Erythroblast (primary cell): ENCODE measurements at regions not wholly inside any gene's neighbourhood (a gene's known extent, or its start where the extent isn't known, plus 50 kb on each side); places are given as distances from the start of the nearest gene placed in this dataset.

ENCODE experiments used
- GATA1 ChIP-seq: IDR thresholded peaks from 2 replicates; pipeline ENCODE4 v1.6.1; 2011; ENCODE audit warnings: low read depth, mild to moderate bottlenecking, control low read depth, low read length, moderate library complexity
- POLR2A ChIP-seq: IDR thresholded peaks from 2 replicates; pipeline ENCODE4 v1.6.1; 2011; ENCODE audit warnings: mild to moderate bottlenecking, low read length

- TF ChIP-seq POLR2A, result no peak
- TF ChIP-seq GATA1, result no peak
Observed at GRCh38 chr1:94729267-94729666, 90.9 kb upstream of the SLC44A3 start.
